CD8-positive, alpha-beta memory T cell (primary cell): ENCODE measurements at regions not wholly inside any gene's neighbourhood (a gene's known extent, or its start where the extent isn't known, plus 50 kb on each side); places are given as distances from the start of the nearest gene placed in this dataset.

ENCODE experiments used
- CTCF ChIA-PET: fragments of 350-600 bp; sonication (Branson Sonifier 250); formaldehyde crosslinking; loops from one replicate; lab custom pipeline; 2021; ENCODE audit warnings: antibody characterized with exemption; lab: Charles Lee
- POLR2A ChIA-PET: fragments of 350-600 bp; sonication (Branson Sonifier 250); formaldehyde crosslinking; loops from one replicate; lab custom pipeline; 2021; ENCODE audit warnings: antibody characterized with exemption; lab: Charles Lee
- DNase-seq, 5 donors: peaks; one replicate each; pipeline versions ENCODE4 v3.0.0 to v3.0.0-alpha.2; 2020 to 2022; ENCODE audit warnings: mixed read lengths in 1 of 5
- H3K27ac ChIP-seq: one replicate; pipeline ENCODE4 v1.7.0; 2013; ENCODE audit warnings: low read depth, mild to moderate bottlenecking, low read length, moderate library complexity
- H3K27me3 ChIP-seq: 2 replicates; pipeline ENCODE4 v1.7.0; 2013; ENCODE audit warnings: low read length, mild to moderate bottlenecking; ENCODE audit not compliant: insufficient read depth, poor library complexity, severe bottlenecking
- H3K36me3 ChIP-seq: 2 replicates; pipeline ENCODE4 v1.7.0; 2013; ENCODE audit warnings: mild to moderate bottlenecking, low read length, moderate library complexity; ENCODE audit not compliant: insufficient read depth
- H3K4me1 ChIP-seq: 2 replicates; pipeline ENCODE4 v1.7.0; 2013; ENCODE audit warnings: mild to moderate bottlenecking, low read length, moderate library complexity; ENCODE audit not compliant: insufficient read depth
- H3K4me3 ChIP-seq: 2 replicates; pipeline ENCODE4 v1.7.0; 2013; ENCODE audit warnings: mild to moderate bottlenecking, low read length
- H3K9me3 ChIP-seq: 2 replicates; pipeline ENCODE4 v1.7.0; 2013; ENCODE audit warnings: mild to moderate bottlenecking, low read length
- H3K27ac Mint-ChIP-seq, 8 donors: one replicate each; pipeline ENCODE4 v1.8.0; 2020 to 2021; ENCODE audit warnings: mixed read lengths in 8 of 8, mild to moderate bottlenecking in 6 of 8, inconsistent platforms in 3 of 8, moderate library complexity in 3 of 8
- H3K27me3 Mint-ChIP-seq, 2 donors: one replicate each; pipeline ENCODE4 v1.8.0; 2020 to 2021; ENCODE audit warnings: mixed read lengths in 2 of 2, mild to moderate bottlenecking in 1 of 2, moderate library complexity in 1 of 2
- H3K36me3 Mint-ChIP-seq, 3 donors: one replicate each; pipeline ENCODE4 v1.8.0; 2020 to 2021; ENCODE audit warnings: mixed read lengths in 3 of 3, inconsistent platforms in 1 of 3, mild to moderate bottlenecking in 1 of 3
- H3K4me1 Mint-ChIP-seq, 3 donors: one replicate each; pipeline ENCODE4 v1.8.0; 2020 to 2021; ENCODE audit warnings: mixed read lengths in 3 of 3, inconsistent platforms in 1 of 3, mild to moderate bottlenecking in 1 of 3
- H3K4me3 Mint-ChIP-seq, 7 donors: one replicate each; pipeline ENCODE4 v1.8.0; 2020 to 2021; ENCODE audit warnings: mixed read lengths in 7 of 7, mild to moderate bottlenecking in 6 of 7, moderate library complexity in 4 of 7, inconsistent platforms in 2 of 7
- H3K9me3 Mint-ChIP-seq, 5 donors: one replicate each; pipeline ENCODE4 v1.8.0; 2020 to 2022; ENCODE audit warnings: mixed read lengths in 5 of 5, mild to moderate bottlenecking in 3 of 5, moderate library complexity in 2 of 5, inconsistent platforms in 1 of 5

DNA sequence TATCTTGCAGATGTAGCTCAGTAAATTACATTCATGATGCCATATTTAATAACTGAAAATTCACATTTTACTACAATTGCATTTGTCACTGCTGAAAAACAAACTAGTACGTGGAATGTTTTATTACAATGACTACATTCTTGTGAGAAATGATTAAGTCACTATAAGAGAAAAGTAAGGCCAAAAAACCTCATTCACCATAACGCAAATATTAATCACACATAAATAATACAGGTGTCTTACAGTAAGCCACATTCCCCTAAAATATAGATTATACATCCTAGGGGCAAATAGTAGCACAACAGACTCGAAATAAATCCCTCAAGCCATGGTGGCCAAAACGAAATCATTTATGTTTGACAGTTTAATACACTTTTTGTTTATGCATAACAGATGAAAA lies 460.6 kb downstream of the NR4A2 start:
- Mint-ChIP-seq H3K9me3 (peaks cover 7 to 20% (median 18%) of the 10 kb centered on the region in 5 donors), H3K27me3 (no peaks in the 10 kb centered on the region), H3K4me3 (no peak overlapping the region), H3K4me1 (no peaks in the 10 kb centered on the region), H3K27ac (no peak overlapping the region), H3K36me3 (no peaks in the 10 kb centered on the region)
- POLR2A ChIA-PET, result no interaction called here
- Histone ChIP-seq H3K4me1 (no peaks in the 10 kb centered on the region), H3K4me3 (no peak overlapping the region), H3K9me3 (no peaks in the 10 kb centered on the region), H3K27me3 (no peaks in the 10 kb centered on the region), H3K36me3 (no peaks in the 10 kb centered on the region), H3K27ac (no peak overlapping the region)
- CTCF ChIA-PET, result no interaction called here
- no peak for DNase-seq

DNA sequence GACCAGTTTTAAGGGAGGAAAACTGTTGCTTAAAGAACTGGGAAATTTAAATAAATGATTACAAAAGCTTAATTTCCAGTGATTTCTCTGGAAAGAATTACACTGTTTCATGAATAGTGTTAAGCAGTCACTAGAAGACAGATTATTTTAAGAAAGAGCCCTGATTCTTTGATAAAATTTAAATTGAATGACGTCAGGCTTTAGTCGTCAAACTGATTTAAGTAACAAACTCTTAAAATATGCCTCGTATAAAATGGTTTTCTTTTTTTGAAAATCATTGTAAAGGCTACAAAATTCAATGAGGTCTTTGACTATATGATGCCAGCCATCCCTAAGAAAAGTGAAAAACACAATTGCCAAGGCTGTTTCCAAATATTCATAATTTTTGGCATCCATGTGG lies 465.0 kb downstream of the NR4A2 start:
- H3K27me3 Mint-ChIP-seq, result no peaks in the 10 kb centered on the region
- H3K36me3 Mint-ChIP-seq, result no peaks in the 10 kb centered on the region
- ChIA-PET CTCF (no interaction called here), POLR2A (no interaction called here)
- H3K9me3 Mint-ChIP-seq, result peaks cover 0 to 4% (median 2%) of the 10 kb centered on the region in 5 donors
- Histone ChIP-seq H3K4me1 (no peaks in the 10 kb centered on the region), H3K4me3 (no peak overlapping the region), H3K27ac (no peak overlapping the region), H3K9me3 (no peaks in the 10 kb centered on the region), H3K36me3 (no peaks in the 10 kb centered on the region), H3K27me3 (no peaks in the 10 kb centered on the region)
- DNase-seq, result no peak
- no peak overlapping the region for H3K4me3 Mint-ChIP-seq
- no peak overlapping the region for H3K27ac Mint-ChIP-seq
- H3K4me1 Mint-ChIP-seq, result no peaks in the 10 kb centered on the region

DNA sequence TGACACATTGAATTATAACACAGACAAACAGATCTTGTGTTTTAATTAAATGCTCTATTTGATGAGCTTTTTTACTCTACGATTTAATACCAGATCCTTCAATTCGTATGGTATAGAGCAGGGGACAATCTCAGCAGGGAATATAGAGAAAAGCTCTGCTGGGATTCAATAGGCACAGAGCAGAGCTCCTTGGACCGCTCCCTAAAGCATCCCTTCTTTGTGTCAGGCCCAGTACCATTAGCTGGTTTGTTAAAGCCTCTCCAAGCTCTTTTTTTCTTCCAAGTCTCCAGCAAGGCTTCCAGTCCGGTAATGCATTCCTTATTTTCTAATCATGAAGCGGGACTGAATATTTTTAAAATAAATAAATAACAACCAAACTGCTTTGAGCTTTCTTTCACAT lies 466.0 kb downstream of the NR4A2 start:
- H3K36me3 Mint-ChIP-seq, result no peaks in the 10 kb centered on the region
- no peak overlapping the region for H3K4me3 Mint-ChIP-seq
- Histone ChIP-seq H3K27ac (no peak overlapping the region), H3K9me3 (no peaks in the 10 kb centered on the region), H3K4me1 (no peaks in the 10 kb centered on the region), H3K36me3 (no peaks in the 10 kb centered on the region), H3K4me3 (no peak overlapping the region), H3K27me3 (no peaks in the 10 kb centered on the region)
- H3K27me3 Mint-ChIP-seq, result no peaks in the 10 kb centered on the region
- H3K27ac Mint-ChIP-seq, result no peak overlapping the region
- no peak for DNase-seq
- ChIA-PET POLR2A (no interaction called here), CTCF (no interaction called here)
- no peaks in the 10 kb centered on the region for H3K9me3 Mint-ChIP-seq
- no peaks in the 10 kb centered on the region for H3K4me1 Mint-ChIP-seq

DNA sequence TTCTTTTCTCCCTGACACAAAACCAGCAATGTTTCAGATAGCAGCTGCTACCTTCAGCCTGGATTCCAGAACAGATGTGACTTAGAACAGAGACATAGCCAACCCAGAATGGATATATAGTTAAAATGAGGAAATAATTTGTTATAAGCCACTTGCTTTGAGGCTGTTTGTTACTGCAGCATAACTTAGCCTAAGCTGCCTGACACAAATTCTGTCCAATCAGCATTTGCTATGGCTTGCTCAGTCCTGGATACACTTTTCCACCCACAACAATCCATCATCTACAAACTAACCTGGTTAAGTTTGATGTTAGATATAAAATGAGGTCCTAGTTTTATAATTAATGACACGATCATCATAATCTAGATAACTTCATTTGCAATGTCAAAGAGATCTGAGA lies 480.4 kb downstream of the NR4A2 start:
- no peak for DNase-seq
- no peaks in the 10 kb centered on the region for H3K27me3 ChIP-seq
- H3K4me1 ChIP-seq, result no peaks in the 10 kb centered on the region
- H3K27ac ChIP-seq, result no peak overlapping the region
- no peaks in the 10 kb centered on the region for H3K36me3 ChIP-seq
- no peaks in the 10 kb centered on the region for H3K9me3 Mint-ChIP-seq
- H3K4me1 Mint-ChIP-seq, result no peaks in the 10 kb centered on the region
- no peaks in the 10 kb centered on the region for H3K27me3 Mint-ChIP-seq
- no peaks in the 10 kb centered on the region for H3K36me3 Mint-ChIP-seq
- no peak overlapping the region for H3K27ac Mint-ChIP-seq
- no peak overlapping the region for H3K4me3 ChIP-seq
- POLR2A ChIA-PET, result no interaction called here
- H3K4me3 Mint-ChIP-seq, result no peak overlapping the region
- CTCF ChIA-PET, result no interaction called here
- no peaks in the 10 kb centered on the region for H3K9me3 ChIP-seq

DNA sequence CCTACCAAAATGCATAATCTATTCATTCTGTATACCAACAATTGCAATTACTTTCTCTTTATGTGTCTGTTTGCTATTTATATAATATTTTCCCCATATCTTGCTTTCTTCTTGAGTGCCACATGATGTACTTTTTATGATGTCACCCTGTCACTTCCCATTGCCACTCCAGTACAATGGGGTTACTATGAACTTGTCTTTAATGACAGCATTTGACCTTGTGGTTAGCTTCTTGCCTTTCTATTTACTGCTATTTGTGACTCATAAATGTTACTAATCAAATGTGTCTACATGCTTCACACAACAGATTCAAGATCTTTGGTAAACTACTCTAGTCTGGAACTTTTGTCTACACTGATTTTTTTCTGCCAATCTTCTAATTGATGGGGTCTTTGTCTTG lies 486.3 kb downstream of the NR4A2 start:
- POLR2A ChIA-PET, result no interaction called here
- no peak for DNase-seq
- H3K4me1 Mint-ChIP-seq, result no peaks in the 10 kb centered on the region

DNA sequence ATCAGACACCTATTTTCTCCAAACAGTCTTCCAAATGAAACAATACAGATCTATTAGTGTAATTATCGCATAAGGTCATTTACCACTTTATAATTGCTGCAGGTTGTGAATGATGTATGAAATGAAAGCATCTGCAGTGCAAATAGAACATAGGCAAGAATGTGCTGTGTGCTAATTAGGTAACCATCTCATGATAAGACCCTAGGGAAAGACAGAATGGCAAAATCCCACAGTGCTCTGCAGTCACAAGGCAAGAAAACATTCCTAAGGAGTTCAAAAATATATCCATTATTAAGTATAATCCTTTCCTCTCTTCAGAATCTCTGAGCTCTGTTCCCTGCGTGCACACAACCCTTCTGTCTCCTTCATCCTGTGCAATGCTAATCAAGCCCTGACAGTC lies 488.1 kb downstream of the NR4A2 start:
- H3K4me1 Mint-ChIP-seq, result no peaks in the 10 kb centered on the region
- no peak for DNase-seq
- H3K36me3 Mint-ChIP-seq, result no peaks in the 10 kb centered on the region
- no peak overlapping the region for H3K4me3 Mint-ChIP-seq
- Histone ChIP-seq H3K27me3 (no peaks in the 10 kb centered on the region), H3K27ac (no peak overlapping the region), H3K4me3 (no peak overlapping the region), H3K36me3 (no peaks in the 10 kb centered on the region), H3K9me3 (no peaks in the 10 kb centered on the region), H3K4me1 (no peaks in the 10 kb centered on the region)
- POLR2A ChIA-PET, result no interaction called here
- CTCF ChIA-PET, result no interaction called here
- H3K27me3 Mint-ChIP-seq, result peaks cover 0 to 1% of the 10 kb centered on the region in 2 donors
- H3K9me3 Mint-ChIP-seq, result no peaks in the 10 kb centered on the region
- H3K27ac Mint-ChIP-seq, result no peak overlapping the region

More for the DNA sequence above, 486.3 kb downstream of the NR4A2 start:
- no peaks in the 10 kb centered on the region for H3K27me3 ChIP-seq
- H3K9me3 ChIP-seq, result no peaks in the 10 kb centered on the region
- Mint-ChIP-seq H3K4me3 (no peak overlapping the region), H3K27ac (no peak overlapping the region), H3K36me3 (no peaks in the 10 kb centered on the region), H3K27me3 (peaks cover 0 to 1% of the 10 kb centered on the region in 2 donors), H3K9me3 (no peaks in the 10 kb centered on the region)
- no peaks in the 10 kb centered on the region for H3K4me1 ChIP-seq
- H3K36me3 ChIP-seq, result no peaks in the 10 kb centered on the region
- CTCF ChIA-PET, result no interaction called here
- H3K27ac ChIP-seq, result no peak overlapping the region
- no peak overlapping the region for H3K4me3 ChIP-seq

DNA sequence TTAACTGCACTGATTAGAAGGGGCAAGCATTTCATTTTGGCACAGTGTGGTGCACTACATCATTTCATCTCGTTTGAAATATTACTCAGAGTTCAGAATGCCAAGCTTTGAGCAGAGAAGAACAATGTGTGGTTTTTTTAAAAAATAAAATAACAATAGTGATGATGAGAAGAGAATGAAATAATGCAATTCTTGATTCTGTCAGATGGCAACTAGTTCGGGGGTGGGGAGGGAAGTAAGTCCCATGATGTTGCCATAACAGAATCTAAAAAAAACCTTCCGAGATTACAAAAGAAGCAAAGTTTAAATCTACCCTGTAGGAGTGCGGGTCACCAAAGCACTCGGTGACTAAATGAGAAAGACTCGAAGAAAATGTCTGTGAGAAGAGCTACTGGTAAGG lies 490.4 kb downstream of the NR4A2 start:
- Histone ChIP-seq H3K9me3 (no peaks in the 10 kb centered on the region), H3K27ac (no peak overlapping the region), H3K27me3 (no peaks in the 10 kb centered on the region), H3K4me3 (no peak overlapping the region), H3K36me3 (no peaks in the 10 kb centered on the region), H3K4me1 (no peaks in the 10 kb centered on the region)
- ChIA-PET POLR2A (no interaction called here), CTCF (no interaction called here)
- Mint-ChIP-seq H3K27ac (no peak overlapping the region), H3K4me3 (no peak overlapping the region), H3K4me1 (no peaks in the 10 kb centered on the region), H3K36me3 (no peaks in the 10 kb centered on the region), H3K27me3 (peaks cover 0 to 1% of the 10 kb centered on the region in 2 donors), H3K9me3 (no peaks in the 10 kb centered on the region)
- DNase-seq, result no peak

DNA sequence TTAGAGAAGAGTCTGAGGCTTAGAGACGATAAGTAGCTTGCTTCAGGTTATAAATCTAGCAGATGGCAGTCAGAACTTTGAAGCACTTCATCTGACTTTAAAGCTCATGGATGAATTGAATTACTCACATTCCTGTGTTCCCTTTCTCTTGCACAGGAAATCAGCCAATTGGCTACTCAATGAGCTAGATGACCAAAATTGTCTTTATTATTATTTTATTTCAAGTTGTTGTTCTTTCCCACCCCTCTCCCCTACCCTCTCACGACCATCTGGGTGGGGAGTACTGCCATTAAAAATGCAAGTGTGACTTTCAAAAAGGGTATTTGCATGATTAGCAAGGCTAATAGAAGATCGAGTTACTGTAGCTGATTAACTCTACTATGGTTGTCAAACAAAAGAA lies 491.1 kb downstream of the NR4A2 start:
- Histone ChIP-seq H3K4me1 (no peaks in the 10 kb centered on the region), H3K27me3 (no peaks in the 10 kb centered on the region), H3K9me3 (no peaks in the 10 kb centered on the region), H3K36me3 (no peaks in the 10 kb centered on the region), H3K27ac (no peak overlapping the region), H3K4me3 (no peak overlapping the region)
- H3K4me3 Mint-ChIP-seq, result no peak overlapping the region
- ChIA-PET POLR2A (no interaction called here), CTCF (no interaction called here)
- peaks cover 0 to 1% of the 10 kb centered on the region in 2 donors for H3K27me3 Mint-ChIP-seq
- no peak for DNase-seq
- no peaks in the 10 kb centered on the region for H3K36me3 Mint-ChIP-seq
- H3K9me3 Mint-ChIP-seq, result no peaks in the 10 kb centered on the region
- no peak overlapping the region for H3K27ac Mint-ChIP-seq
- H3K4me1 Mint-ChIP-seq, result no peaks in the 10 kb centered on the region

DNA sequence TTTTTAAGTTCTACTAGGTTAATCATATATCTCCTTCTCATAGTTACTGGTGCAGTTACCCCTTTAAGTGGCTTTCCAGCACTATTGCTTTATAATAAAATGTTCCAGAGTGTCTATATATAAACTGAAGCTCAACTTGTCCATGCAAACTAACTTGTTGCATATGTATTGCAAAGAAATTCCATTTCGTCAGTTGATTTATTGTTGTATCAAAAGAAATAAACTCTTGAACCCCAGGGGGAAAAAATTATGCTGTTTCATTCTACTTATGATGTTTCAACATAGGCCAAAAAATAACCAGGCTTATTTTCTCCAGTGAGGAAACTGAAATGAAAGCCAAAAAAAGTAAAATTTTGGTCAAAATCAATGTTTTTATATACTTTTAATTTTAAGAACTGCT lies 491.9 kb downstream of the NR4A2 start:
- Mint-ChIP-seq H3K4me3 (no peak overlapping the region), H3K4me1 (no peaks in the 10 kb centered on the region), H3K27ac (no peak overlapping the region), H3K9me3 (no peaks in the 10 kb centered on the region), H3K27me3 (peaks cover 0 to 1% of the 10 kb centered on the region in 2 donors), H3K36me3 (no peaks in the 10 kb centered on the region)
- no peaks in the 10 kb centered on the region for H3K4me1 ChIP-seq
- no peak overlapping the region for H3K4me3 ChIP-seq
- DNase-seq, result no peak
- no peaks in the 10 kb centered on the region for H3K27me3 ChIP-seq
- H3K36me3 ChIP-seq, result no peaks in the 10 kb centered on the region
- H3K27ac ChIP-seq, result no peak overlapping the region
- POLR2A ChIA-PET, result no interaction called here
- no peaks in the 10 kb centered on the region for H3K9me3 ChIP-seq
- CTCF ChIA-PET, result no interaction called here
